ENCODE measurements at regions not wholly inside any gene's neighbourhood (a gene's known extent, or its start where the extent isn't known, plus 50 kb on each side); places are given as distances from the start of the nearest gene placed in this dataset.

DNA sequence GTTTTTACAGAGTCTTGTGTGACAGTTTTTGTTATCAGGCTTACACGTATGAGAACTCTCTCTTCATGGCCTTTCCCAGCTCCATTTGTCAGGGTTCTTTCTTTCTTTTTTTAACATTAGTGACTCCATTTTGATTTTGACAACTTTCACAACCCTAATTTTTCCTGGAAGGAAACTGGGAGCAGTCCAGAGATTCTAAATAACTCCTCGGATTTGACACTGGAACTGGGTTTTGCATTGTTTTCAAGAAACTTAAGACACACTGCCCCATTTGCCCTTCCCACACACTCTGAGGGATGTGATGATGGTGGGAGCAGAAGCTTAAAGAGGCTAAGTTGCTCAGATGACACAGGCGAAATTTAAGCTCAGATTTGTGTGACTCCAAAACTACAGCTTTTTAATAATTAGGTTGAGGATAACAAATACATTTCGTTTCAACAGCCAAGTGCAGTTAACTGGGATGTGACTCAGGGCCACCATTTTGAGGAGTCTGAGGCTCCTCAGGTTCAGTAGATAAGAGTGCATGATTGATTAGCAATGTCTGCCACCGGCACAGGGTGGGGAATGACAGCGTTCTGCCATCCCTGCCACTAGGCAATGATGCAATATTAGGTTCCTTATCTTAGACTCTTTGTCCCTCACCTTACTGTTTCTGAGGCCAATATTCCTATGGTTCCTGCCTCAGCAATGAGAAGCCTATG is 95.1 kb upstream of the ATP1A1 start (continued):
- TF ChIP-seq SP2 (IDR thresholded peaks at IDR 0.05; ENCODE audit: extremely low read depth, low read depth, low read length, poor library complexity, severe bottlenecking) (no peak), ZNF780A (CRISPR knock-in tag; IDR thresholded peaks at IDR 0.05) (no peak), ZNF431 (CRISPR knock-in tag; IDR thresholded peaks at IDR 0.05) (no peak), ZNF584 (CRISPR knock-in tag; IDR thresholded peaks at IDR 0.05; ENCODE audit: low read depth) (no peak), TAL1 (IDR thresholded peaks at IDR 0.05) (no peak), FOSL1 (tag; conservative IDR thresholded peaks at IDR 0.05) (peak; percentile 59; the same call in 1 of the 2 replicates), PRPF4 (IDR thresholded peaks at IDR 0.05; ENCODE audit: insufficient read depth, low read depth, low read length, poor library complexity, severe bottlenecking) (no peak), TAF15 (IDR thresholded peaks at IDR 0.05; ENCODE audit: low read depth, low read length) (no peak), HIVEP1 (CRISPR knock-in tag; IDR thresholded peaks at IDR 0.05) (no peak), MYNN (IDR thresholded peaks at IDR 0.05) (no peak), MYNN (CRISPR knock-in tag; IDR thresholded peaks at IDR 0.05) (no peak), POLR3A (IDR thresholded peaks at IDR 0.05; ENCODE audit: borderline replicate concordance, extremely low read depth, insufficient read depth, insufficient read length) (no peak), ZBED1 (IDR thresholded peaks at IDR 0.05) (no peak), FOXA3 (CRISPR knock-in tag; conservative IDR thresholded peaks at IDR 0.05 in 1 of 2, IDR thresholded peaks at IDR 0.05 in 1 of 2) (no peak), MCM2 (IDR thresholded peaks at IDR 0.05; ENCODE audit: low read depth) (no peak), MTA2 (IDR thresholded peaks at IDR 0.05; ENCODE audit: low read depth) (no peak), SIN3B (IDR thresholded peaks at IDR 0.05; ENCODE audit: low read depth) (no peak), ZNF696 (CRISPR knock-in tag; conservative IDR thresholded peaks at IDR 0.05) (no peak)
- TF ChIP-seq, protein P1, sequence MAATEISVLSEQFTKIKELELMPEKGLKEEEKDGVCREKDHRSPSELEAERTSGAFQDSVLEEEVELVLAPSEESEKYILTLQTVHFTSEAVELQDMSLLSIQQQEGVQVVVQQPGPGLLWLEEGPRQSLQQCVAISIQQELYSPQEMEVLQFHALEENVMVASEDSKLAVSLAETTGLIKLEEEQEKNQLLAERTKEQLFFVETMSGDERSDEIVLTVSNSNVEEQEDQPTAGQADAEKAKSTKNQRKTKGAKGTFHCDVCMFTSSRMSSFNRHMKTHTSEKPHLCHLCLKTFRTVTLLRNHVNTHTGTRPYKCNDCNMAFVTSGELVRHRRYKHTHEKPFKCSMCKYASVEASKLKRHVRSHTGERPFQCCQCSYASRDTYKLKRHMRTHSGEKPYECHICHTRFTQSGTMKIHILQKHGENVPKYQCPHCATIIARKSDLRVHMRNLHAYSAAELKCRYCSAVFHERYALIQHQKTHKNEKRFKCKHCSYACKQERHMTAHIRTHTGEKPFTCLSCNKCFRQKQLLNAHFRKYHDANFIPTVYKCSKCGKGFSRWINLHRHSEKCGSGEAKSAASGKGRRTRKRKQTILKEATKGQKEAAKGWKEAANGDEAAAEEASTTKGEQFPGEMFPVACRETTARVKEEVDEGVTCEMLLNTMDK (IDR thresholded peaks at IDR 0.05; ENCODE audit: borderline replicate concordance, insufficient read depth, low read depth, low read length, poor library complexity, severe bottlenecking), result no peak
- TF ChIP-seq, protein P2, sequence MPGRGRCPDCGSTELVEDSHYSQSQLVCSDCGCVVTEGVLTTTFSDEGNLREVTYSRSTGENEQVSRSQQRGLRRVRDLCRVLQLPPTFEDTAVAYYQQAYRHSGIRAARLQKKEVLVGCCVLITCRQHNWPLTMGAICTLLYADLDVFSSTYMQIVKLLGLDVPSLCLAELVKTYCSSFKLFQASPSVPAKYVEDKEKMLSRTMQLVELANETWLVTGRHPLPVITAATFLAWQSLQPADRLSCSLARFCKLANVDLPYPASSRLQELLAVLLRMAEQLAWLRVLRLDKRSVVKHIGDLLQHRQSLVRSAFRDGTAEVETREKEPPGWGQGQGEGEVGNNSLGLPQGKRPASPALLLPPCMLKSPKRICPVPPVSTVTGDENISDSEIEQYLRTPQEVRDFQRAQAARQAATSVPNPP (IDR thresholded peaks at IDR 0.05; ENCODE audit: borderline replicate concordance, insufficient read depth, insufficient read length), result no peak
- TF ChIP-seq, protein P3, sequence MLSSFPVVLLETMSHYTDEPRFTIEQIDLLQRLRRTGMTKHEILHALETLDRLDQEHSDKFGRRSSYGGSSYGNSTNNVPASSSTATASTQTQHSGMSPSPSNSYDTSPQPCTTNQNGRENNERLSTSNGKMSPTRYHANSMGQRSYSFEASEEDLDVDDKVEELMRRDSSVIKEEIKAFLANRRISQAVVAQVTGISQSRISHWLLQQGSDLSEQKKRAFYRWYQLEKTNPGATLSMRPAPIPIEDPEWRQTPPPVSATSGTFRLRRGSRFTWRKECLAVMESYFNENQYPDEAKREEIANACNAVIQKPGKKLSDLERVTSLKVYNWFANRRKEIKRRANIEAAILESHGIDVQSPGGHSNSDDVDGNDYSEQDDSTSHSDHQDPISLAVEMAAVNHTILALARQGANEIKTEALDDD (IDR thresholded peaks at IDR 0.05), result no peak
- TF ChIP-seq, protein P4, sequence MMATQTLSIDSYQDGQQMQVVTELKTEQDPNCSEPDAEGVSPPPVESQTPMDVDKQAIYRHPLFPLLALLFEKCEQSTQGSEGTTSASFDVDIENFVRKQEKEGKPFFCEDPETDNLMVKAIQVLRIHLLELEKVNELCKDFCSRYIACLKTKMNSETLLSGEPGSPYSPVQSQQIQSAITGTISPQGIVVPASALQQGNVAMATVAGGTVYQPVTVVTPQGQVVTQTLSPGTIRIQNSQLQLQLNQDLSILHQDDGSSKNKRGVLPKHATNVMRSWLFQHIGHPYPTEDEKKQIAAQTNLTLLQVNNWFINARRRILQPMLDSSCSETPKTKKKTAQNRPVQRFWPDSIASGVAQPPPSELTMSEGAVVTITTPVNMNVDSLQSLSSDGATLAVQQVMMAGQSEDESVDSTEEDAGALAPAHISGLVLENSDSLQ (IDR thresholded peaks at IDR 0.05), result peak; percentile 67

All from K562 (cell line).